Esophagus muscularis mucosa (tissue), 4 donors: ENCODE measurements at regions not wholly inside any gene's neighbourhood (a gene's known extent, or its start where the extent isn't known, plus 50 kb on each side); places are given as distances from the start of the nearest gene placed in this dataset.

ENCODE experiments used
- CTCF ChIP-seq, 3 experiments: fragments of 200-600 bp in 2 of 3; fragments of 450-650 bp in 1 of 3; sonication (generic) in 2 of 3; IDR thresholded peaks; one replicate each; pipeline ENCODE4 v1.5.1; 2017 to 2019; ENCODE audit warnings: antibody characterized with exemption in 3 of 3, mild to moderate bottlenecking in 2 of 3, moderate library complexity in 1 of 3
- EP300 ChIP-seq: sonication (generic); formaldehyde crosslinking; IDR thresholded peaks from one replicate; pipeline ENCODE4 v1.6.1; 2017; ENCODE audit warnings: antibody characterized with exemption
- POLR2A ChIP-seq: fragments of 450-650 bp; IDR thresholded peaks from one replicate; pipeline ENCODE4 v1.6.1; 2017; ENCODE audit warnings: antibody characterized with exemption, moderate library complexity, mild to moderate bottlenecking, low read depth

- TF ChIP-seq POLR2A (no peak), CTCF (IDR thresholded peaks at IDR 0.05) (no peak), EP300 (no peak)
Measured at GRCh38 chr5:167759057-167759821, 532.2 kb upstream of the WWC1 start.
